ENCODE measurements at regions not wholly inside any gene's neighbourhood (a gene's known extent, or its start where the extent isn't known, plus 50 kb on each side); places are given as distances from the start of the nearest gene placed in this dataset.

DNA sequence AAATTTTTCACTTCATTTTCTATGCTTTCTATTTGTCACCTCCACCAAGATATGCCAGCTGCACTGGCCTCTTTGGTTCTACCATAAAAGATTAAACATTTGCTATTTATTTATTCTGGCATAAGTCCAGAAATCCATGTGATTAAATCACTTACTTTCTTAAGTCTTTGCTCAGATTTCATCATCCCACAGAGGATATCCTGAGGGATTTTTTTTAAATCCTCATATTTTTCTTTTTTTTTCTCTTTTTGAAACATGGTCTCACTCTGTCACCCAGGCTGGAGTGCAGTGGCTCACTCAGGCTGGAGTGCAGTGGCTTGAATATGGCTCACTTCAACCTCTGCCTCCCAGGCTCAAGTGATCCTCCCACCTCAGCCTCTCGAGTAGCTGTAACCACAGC, 645.4 kb upstream of the ATXN7L3B start:
- Histone ChIP-seq H3K4me1 (ENCODE audit: control insufficient read depth in 2 of 3, insufficient read depth in 2 of 3, low read depth in 1 of 3, low read length in 3 of 3) (no peaks in the 10 kb centered on the region), H3K27ac (ENCODE audit: low read depth in 2 of 2, low read length in 2 of 2) (no peak overlapping the region), H3K4me3 (ENCODE audit: low read length in 3 of 3) (no peak overlapping the region), H3K9ac (ENCODE audit: low read length in 3 of 3) (no peak overlapping the region), H3K27me3 (ENCODE audit: control insufficient read depth, insufficient read depth, low read length) (no peaks in the 10 kb centered on the region), H3K9me3 (ENCODE audit: control insufficient read depth in 2 of 3, insufficient read depth in 1 of 3, low read length in 3 of 3) (no peaks in the 10 kb centered on the region), H3K36me3 (ENCODE audit: control insufficient read depth in 2 of 3, insufficient read depth in 3 of 3, low read length in 3 of 3) (no peaks in the 10 kb centered on the region)
- TF ChIP-seq, protein P1, sequence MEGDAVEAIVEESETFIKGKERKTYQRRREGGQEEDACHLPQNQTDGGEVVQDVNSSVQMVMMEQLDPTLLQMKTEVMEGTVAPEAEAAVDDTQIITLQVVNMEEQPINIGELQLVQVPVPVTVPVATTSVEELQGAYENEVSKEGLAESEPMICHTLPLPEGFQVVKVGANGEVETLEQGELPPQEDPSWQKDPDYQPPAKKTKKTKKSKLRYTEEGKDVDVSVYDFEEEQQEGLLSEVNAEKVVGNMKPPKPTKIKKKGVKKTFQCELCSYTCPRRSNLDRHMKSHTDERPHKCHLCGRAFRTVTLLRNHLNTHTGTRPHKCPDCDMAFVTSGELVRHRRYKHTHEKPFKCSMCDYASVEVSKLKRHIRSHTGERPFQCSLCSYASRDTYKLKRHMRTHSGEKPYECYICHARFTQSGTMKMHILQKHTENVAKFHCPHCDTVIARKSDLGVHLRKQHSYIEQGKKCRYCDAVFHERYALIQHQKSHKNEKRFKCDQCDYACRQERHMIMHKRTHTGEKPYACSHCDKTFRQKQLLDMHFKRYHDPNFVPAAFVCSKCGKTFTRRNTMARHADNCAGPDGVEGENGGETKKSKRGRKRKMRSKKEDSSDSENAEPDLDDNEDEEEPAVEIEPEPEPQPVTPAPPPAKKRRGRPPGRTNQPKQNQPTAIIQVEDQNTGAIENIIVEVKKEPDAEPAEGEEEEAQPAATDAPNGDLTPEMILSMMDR (IDR thresholded peaks at IDR 0.05; ENCODE audit: borderline replicate concordance, extremely low read depth, insufficient read depth): no peak
- intact Hi-C loops (cut with DNase I): no loop called here
- DNase-seq: peak in 1 of 5 donors; percentile 3
- no peak for FAIRE-seq

DNA sequence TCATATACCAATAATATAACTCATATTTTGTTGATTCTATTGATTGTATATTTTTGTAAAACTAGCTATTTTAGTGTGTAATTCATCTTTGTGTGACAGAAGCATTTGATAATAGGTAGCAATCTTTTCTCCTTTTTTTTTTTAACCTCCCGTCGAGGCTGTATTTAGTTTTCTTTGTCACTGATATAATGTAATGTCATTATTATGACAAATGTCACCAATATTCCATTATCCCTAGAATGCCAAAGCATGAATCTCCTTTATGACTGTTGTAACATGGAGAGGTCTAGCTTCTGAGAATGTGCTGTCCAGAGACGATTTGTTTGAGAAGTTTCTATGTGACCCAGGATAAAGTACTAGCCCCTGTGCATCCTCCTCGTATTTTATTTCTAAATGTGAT, 639.0 kb upstream of the ATXN7L3B start:
- TF ChIP-seq, protein P1 (IDR thresholded peaks at IDR 0.05; ENCODE audit: borderline replicate concordance, extremely low read depth, insufficient read depth): no peak
- no peak for FAIRE-seq
- Histone ChIP-seq H3K36me3 (ENCODE audit: control insufficient read depth in 2 of 3, insufficient read depth in 3 of 3, low read length in 3 of 3) (no peaks in the 10 kb centered on the region), H3K4me3 (ENCODE audit: low read length in 3 of 3) (no peak overlapping the region), H3K4me1 (ENCODE audit: control insufficient read depth in 2 of 3, insufficient read depth in 2 of 3, low read depth in 1 of 3, low read length in 3 of 3) (no peaks in the 10 kb centered on the region), H3K27ac (ENCODE audit: low read depth in 2 of 2, low read length in 2 of 2) (no peak overlapping the region), H3K9me3 (ENCODE audit: control insufficient read depth in 2 of 3, insufficient read depth in 1 of 3, low read length in 3 of 3) (no peaks in the 10 kb centered on the region), H3K27me3 (ENCODE audit: control insufficient read depth, insufficient read depth, low read length) (no peaks in the 10 kb centered on the region), H3K9ac (ENCODE audit: low read length in 3 of 3) (no peak overlapping the region)
- intact Hi-C loops (cut with DNase I): no loop called here
- DNase-seq: no peak

DNA sequence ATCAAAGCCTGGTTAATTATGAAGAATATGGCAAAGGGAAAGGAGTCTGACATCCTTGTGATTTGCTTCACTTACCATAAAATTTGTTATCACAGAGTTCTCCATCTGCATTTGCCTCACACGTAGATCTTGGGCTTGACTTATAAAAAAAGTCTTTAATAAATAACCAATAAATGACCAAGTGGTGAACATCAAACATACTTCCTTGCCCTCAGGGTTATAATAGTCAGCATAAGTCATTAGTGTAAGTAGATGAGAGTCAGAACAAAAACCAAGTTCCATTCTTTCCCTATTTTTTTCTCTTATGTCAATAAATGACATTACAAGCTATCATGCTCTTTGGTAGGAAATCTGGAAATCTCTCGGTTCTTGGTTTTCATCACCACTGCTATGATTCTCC, 635.4 kb upstream of the ATXN7L3B start:
- H3K27ac ChIP-seq (ENCODE audit: low read depth in 2 of 2, low read length in 2 of 2): no peak overlapping the region
- H3K36me3 ChIP-seq (ENCODE audit: control insufficient read depth in 2 of 3, insufficient read depth in 3 of 3, low read length in 3 of 3): no peaks in the 10 kb centered on the region
- H3K27me3 ChIP-seq (ENCODE audit: control insufficient read depth, insufficient read depth, low read length): no peaks in the 10 kb centered on the region
- peak in 1 of 5 donors; percentile 8 for DNase-seq
- intact Hi-C loops (cut with DNase I): no loop called here
- no peak overlapping the region for H3K4me3 ChIP-seq (ENCODE audit: low read length in 3 of 3)
- no peaks in the 10 kb centered on the region for H3K9me3 ChIP-seq (ENCODE audit: control insufficient read depth in 2 of 3, insufficient read depth in 1 of 3, low read length in 3 of 3)
- FAIRE-seq: no peak
- no peaks in the 10 kb centered on the region for H3K4me1 ChIP-seq (ENCODE audit: control insufficient read depth in 2 of 3, insufficient read depth in 2 of 3, low read depth in 1 of 3, low read length in 3 of 3)
- TF ChIP-seq, protein P1 (IDR thresholded peaks at IDR 0.05; ENCODE audit: borderline replicate concordance, extremely low read depth, insufficient read depth): no peak
- no peak overlapping the region for H3K9ac ChIP-seq (ENCODE audit: low read length in 3 of 3)

DNA sequence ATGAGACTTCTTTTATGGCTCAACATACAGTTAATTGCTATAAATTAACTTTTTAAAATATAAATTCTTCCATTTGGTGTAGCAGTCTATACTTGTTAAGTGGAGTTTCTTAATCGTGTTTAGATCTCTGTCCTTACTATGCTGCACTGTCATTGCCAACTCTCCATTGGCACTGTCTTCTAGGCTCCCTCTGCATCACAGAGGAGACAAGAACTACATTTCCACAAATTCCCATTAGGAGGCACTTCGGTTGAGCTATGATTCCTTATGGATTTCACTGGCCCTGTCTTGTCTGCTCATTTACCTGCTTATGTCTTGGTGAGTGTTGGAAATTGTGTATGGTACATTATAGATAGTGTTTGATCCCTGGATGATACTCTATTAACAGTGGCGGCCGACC, 630.9 kb upstream of the ATXN7L3B start:
- peaks cover 0 to 3% (median 0%) of the 10 kb centered on the region in 3 donors for H3K9me3 ChIP-seq (ENCODE audit: control insufficient read depth in 2 of 3, insufficient read depth in 1 of 3, low read length in 3 of 3)
- H3K4me1 ChIP-seq (ENCODE audit: control insufficient read depth in 2 of 3, insufficient read depth in 2 of 3, low read depth in 1 of 3, low read length in 3 of 3): no peaks in the 10 kb centered on the region
- H3K27ac ChIP-seq (ENCODE audit: low read depth in 2 of 2, low read length in 2 of 2): no peak overlapping the region
- no peak overlapping the region for H3K4me3 ChIP-seq (ENCODE audit: low read length in 3 of 3)
- intact Hi-C loops (cut with DNase I): no loop called here
- DNase-seq: no peak
- H3K9ac ChIP-seq (ENCODE audit: low read length in 3 of 3): no peak overlapping the region
- no peak for FAIRE-seq
- TF ChIP-seq, protein P1 (IDR thresholded peaks at IDR 0.05; ENCODE audit: borderline replicate concordance, extremely low read depth, insufficient read depth): no peak
- H3K27me3 ChIP-seq (ENCODE audit: control insufficient read depth, insufficient read depth, low read length): no peaks in the 10 kb centered on the region
- H3K36me3 ChIP-seq (ENCODE audit: control insufficient read depth in 2 of 3, insufficient read depth in 3 of 3, low read length in 3 of 3): no peaks in the 10 kb centered on the region

All from kidney (tissue), 13 donors.